ENCODE measurements at regions not wholly inside any gene's neighbourhood (a gene's known extent, or its start where the extent isn't known, plus 50 kb on each side); places are given as distances from the start of the nearest gene placed in this dataset.

- TF ChIP-seq, protein P1, sequence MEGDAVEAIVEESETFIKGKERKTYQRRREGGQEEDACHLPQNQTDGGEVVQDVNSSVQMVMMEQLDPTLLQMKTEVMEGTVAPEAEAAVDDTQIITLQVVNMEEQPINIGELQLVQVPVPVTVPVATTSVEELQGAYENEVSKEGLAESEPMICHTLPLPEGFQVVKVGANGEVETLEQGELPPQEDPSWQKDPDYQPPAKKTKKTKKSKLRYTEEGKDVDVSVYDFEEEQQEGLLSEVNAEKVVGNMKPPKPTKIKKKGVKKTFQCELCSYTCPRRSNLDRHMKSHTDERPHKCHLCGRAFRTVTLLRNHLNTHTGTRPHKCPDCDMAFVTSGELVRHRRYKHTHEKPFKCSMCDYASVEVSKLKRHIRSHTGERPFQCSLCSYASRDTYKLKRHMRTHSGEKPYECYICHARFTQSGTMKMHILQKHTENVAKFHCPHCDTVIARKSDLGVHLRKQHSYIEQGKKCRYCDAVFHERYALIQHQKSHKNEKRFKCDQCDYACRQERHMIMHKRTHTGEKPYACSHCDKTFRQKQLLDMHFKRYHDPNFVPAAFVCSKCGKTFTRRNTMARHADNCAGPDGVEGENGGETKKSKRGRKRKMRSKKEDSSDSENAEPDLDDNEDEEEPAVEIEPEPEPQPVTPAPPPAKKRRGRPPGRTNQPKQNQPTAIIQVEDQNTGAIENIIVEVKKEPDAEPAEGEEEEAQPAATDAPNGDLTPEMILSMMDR (IDR thresholded peaks at IDR 0.05): no peak
- no peak for TF ChIP-seq USF2 (IDR thresholded peaks at IDR 0.05; ENCODE audit: borderline replicate concordance, low read depth, low read length)
- no peak for TF ChIP-seq POLR2AphosphoS5 (IDR thresholded peaks at IDR 0.05; ENCODE audit: low read depth, low read length)
- no peak for TF ChIP-seq RFX5 (IDR thresholded peaks at IDR 0.05; ENCODE audit: low read length)
- no peak for TF ChIP-seq EZH2phosphoT487 (IDR thresholded peaks at IDR 0.05; ENCODE audit: borderline replicate concordance, low read depth)
- no peak for TF ChIP-seq ZBTB33 (IDR thresholded peaks at IDR 0.05; ENCODE audit: borderline replicate concordance, low read depth)
- no peak for TF ChIP-seq EP300 (IDR thresholded peaks at IDR 0.05; ENCODE audit: borderline replicate concordance in 1 of 2, low read depth in 1 of 2, low read length in 1 of 2)
- TF ChIP-seq, protein P2, sequence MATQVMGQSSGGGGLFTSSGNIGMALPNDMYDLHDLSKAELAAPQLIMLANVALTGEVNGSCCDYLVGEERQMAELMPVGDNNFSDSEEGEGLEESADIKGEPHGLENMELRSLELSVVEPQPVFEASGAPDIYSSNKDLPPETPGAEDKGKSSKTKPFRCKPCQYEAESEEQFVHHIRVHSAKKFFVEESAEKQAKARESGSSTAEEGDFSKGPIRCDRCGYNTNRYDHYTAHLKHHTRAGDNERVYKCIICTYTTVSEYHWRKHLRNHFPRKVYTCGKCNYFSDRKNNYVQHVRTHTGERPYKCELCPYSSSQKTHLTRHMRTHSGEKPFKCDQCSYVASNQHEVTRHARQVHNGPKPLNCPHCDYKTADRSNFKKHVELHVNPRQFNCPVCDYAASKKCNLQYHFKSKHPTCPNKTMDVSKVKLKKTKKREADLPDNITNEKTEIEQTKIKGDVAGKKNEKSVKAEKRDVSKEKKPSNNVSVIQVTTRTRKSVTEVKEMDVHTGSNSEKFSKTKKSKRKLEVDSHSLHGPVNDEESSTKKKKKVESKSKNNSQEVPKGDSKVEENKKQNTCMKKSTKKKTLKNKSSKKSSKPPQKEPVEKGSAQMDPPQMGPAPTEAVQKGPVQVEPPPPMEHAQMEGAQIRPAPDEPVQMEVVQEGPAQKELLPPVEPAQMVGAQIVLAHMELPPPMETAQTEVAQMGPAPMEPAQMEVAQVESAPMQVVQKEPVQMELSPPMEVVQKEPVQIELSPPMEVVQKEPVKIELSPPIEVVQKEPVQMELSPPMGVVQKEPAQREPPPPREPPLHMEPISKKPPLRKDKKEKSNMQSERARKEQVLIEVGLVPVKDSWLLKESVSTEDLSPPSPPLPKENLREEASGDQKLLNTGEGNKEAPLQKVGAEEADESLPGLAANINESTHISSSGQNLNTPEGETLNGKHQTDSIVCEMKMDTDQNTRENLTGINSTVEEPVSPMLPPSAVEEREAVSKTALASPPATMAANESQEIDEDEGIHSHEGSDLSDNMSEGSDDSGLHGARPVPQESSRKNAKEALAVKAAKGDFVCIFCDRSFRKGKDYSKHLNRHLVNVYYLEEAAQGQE (IDR thresholded peaks at IDR 0.05; ENCODE audit: low read depth, low read length): no peak
- no peak for TF ChIP-seq FOXM1 (IDR thresholded peaks at IDR 0.05; ENCODE audit: low read depth)
- TF ChIP-seq RXRA (IDR thresholded peaks at IDR 0.05; ENCODE audit: borderline replicate concordance, low read depth): no peak
Measured at GRCh38 chr15:96181217-96181616, 149.3 kb upstream of the NR2F2 start.
